Stimulated activated CD4-positive, alpha-beta T cell treated with anti-CD3 and anti-CD28 coated beads, Interleukin-4, amount 100 ng/mL, for 24 hours (primary cell): ENCODE measurements at regions not wholly inside any gene's neighbourhood (a gene's known extent, or its start where the extent isn't known, plus 50 kb on each side); places are given as distances from the start of the nearest gene placed in this dataset.

ENCODE experiments used
- DNase-seq: peaks from one replicate; pipeline ENCODE4 v3.0.0-alpha.2; 2020

GRCh38 chr17:62880120-62880519, 72.0 kb upstream of the MARCHF10 start:
- no peak for DNase-seq

- DNase-seq, result no peak
Measured at GRCh38 chr17:62876673-62877405, 68.7 kb upstream of the MARCHF10 start.

GRCh38 chr17:62876063-62876462, 67.9 kb upstream of the MARCHF10 start:
- no peak for DNase-seq

GRCh38 chr17:62875296-62875695, 67.2 kb upstream of the MARCHF10 start:
- DNase-seq, result no peak

GRCh38 chr17:62871291-62871690, 63.2 kb upstream of the MARCHF10 start:
- no peak for DNase-seq

GRCh38 chr17:62870552-62870971, 62.4 kb upstream of the MARCHF10 start:
- no peak for DNase-seq

GRCh38 chr17:62870030-62870541, 62.0 kb upstream of the MARCHF10 start:
- DNase-seq, result no peak

- DNase-seq, result no peak
Measured at GRCh38 chr17:62868723-62869122, 60.6 kb upstream of the MARCHF10 start.

- DNase-seq, result no peak
Measured at GRCh38 chr17:62868008-62868407, 59.9 kb upstream of the MARCHF10 start.

- DNase-seq, result no peak
Measured at GRCh38 chr17:62867303-62867702, 59.2 kb upstream of the MARCHF10 start.

- no peak for DNase-seq
Measured at GRCh38 chr17:62866471-62866870, 58.4 kb upstream of the MARCHF10 start.

GRCh38 chr17:62865586-62865985, 57.5 kb upstream of the MARCHF10 start:
- DNase-seq, result no peak

- DNase-seq, result no peak
Measured at GRCh38 chr17:62862251-62862650, 54.1 kb upstream of the MARCHF10 start.

- no peak for DNase-seq
Measured at GRCh38 chr17:62860962-62861873, 53.1 kb upstream of the MARCHF10 start.

- DNase-seq, result no peak
Measured at GRCh38 chr17:62859146-62859545, 51.0 kb upstream of the MARCHF10 start.
